Hematopoietic multipotent progenitor cell (in vitro differentiated cells): ENCODE measurements at regions not wholly inside any gene's neighbourhood (a gene's known extent, or its start where the extent isn't known, plus 50 kb on each side); places are given as distances from the start of the nearest gene placed in this dataset.
A peak's percentile ranks its signal among the peaks of the same experiment; 100 is the strongest.
"Not testable (repeated sequence)": the region's sequence is repeated elsewhere in the genome, so short reads cannot be mapped to it uniquely, and the experiment has no call there.

Experiments
- DNase-seq, 3 donors: peaks; one replicate each; pipeline ENCODE4 v3.0.0-alpha.2; 2011 to 2015; ENCODE audit warnings: low read depth in 2 of 3, low spot score in 2 of 3

GRCh38 chr2:117341690-117342089 lies 472.8 kb upstream of the DDX18 start:
- DNase-seq = no peak

- DNase-seq = no peak
Observed at GRCh38 chr2:117342415-117342814, 472.1 kb upstream of the DDX18 start.

DNA sequence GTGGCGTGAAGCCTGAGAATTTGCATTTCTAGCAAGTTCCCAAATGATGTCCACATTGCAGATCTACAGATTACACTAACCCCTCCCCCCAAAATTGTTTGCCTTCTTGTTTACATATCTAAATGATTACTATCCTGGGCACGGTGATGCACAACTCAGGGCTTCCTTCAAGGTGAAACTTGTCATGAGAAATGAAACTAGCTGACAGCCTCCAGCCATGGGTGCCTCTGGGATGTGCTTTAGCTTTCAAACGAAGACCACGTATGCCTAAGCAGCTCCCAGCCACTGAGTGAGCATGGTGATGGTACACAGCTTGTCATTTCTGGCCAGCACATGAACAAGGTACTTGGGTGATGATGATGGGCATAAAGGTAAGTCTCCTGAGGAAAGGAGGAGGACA lies 464.8 kb upstream of the DDX18 start:
- DNase-seq = no peak

DNA sequence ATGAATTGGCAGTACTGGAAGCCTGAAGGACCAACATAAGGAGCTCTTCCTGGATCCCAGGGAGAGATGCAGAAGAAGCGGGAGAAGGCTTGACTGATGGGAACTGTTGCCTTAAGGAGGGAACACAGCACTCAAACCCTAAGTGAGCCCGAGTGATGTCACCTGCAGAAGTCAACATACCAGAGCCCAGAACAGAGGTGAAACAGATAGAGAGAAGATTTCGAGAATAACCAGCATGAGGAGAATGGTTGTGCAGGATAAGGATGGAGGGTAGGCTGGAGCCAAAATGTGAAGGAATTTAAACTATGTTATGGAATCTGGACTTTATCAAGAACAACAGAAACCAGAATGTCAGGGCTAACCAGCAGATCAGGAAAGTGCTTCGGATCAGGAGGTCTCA lies 463.1 kb upstream of the DDX18 start:
- DNase-seq = no peak

DNA sequence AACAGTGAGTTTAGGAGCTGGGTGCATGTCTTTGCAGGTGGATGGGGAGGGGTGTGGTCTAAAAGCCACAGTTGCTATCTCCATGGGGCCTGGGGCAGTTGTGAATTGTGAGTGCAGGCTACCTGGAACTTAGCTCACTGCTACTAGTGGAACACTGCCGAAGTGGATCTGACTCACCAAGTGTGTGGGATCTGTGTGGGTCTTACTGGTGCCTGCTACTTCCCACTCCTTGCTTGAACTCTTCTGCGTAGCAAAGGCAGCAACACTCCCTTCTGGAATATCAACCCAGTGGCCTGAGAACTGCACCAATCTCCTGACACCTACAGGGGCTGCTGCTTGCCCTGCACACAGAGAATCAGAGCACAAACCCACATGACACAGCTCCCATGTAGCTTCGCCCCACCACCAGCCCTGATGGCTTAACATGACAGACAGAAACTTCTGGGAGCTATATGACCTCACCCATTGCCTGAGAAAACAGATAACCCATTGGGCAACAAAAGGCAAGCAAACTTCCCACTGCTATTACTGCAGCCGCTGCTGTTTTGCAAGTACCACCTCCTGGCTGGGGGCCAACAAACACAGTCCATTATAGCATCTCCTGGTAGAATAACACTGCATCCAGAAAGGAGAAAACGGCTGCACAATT lies 455.1 kb upstream of the DDX18 start:
- DNase-seq = no peak

DNA sequence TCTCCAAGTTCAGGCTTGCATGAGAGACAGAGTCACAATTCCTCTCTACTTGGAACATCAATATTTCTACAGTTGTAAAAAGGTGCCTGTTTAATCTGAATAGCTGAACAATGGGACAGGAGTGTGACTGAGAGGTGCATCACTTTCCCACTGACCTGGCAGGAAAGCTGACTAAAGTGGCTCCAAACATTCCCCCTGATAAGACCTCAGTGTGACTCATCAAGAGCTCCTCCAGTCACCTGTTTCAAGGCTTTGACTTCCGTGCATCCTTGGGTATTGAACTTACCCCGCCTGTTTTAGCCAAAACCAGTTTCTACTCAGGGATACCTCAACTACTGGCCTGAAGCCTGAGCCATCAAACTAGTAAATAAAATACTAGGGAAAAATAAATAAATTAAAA lies 453.9 kb upstream of the DDX18 start:
- DNase-seq = no peak

DNA sequence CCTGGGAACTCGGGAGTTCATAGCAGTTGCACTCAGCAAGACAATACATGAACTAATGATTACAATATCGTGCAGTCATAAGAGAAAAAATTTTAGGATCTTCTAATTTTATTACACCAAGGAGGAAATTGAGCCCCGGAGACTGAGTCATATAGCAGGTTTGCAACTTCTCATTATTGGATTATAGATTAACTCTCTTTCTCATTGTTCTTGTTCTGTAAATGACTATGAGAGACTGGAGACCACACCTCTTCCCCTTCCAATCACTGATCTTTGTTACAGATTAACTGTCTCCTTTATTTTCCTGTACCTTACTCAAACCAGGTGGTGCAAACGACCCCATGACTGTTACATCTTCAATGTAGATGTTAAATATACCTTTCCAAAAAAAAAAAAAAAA lies 435.8 kb upstream of the DDX18 start:
- DNase-seq = no peak

GRCh38 chr2:117379928-117380327 lies 434.6 kb upstream of the DDX18 start:
- no peak for DNase-seq

GRCh38 chr2:117383997-117384396 lies 430.5 kb upstream of the DDX18 start:
- not testable (repeated sequence) for DNase-seq

- DNase-seq = no peak
Observed at GRCh38 chr2:117396161-117396560, 418.3 kb upstream of the DDX18 start.

DNA sequence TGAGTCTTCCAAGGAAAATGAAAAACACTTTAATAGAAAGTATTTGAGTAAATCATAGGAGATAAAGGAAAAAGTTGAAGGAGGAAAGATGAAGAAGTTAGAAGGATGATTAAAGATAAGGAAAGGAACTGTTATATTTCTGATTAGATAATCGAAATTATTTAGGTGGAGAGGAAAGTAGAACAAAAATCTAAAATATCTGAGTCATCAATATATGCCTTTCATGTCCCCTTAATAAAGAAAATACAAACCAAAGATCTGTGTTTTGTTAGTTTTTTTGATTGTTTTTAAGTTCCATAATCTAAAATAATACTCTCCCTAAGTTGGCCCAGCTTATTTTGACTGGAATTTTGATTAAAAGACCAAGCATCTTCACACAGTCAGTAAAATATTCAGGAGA lies 412.9 kb upstream of the DDX18 start:
- DNase-seq = no peak

DNA sequence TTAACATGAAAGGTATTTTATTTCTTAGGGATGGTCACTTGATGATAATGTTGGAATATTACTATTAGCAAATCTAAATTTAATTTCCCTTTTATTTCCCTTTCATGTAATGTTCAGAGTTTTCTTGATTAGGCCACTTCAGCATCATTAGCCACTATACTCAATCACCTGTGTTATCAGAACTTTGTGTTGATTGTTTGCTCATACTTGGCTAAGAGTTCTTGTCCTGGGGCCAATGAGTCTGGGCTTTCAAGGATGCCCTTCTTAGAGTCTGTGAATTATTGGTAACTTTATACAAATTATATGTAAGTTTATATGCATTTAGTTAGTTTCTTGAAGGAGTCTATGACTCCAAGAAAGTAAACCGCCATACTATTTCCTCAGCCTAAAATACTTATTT lies 408.0 kb upstream of the DDX18 start:
- no peak for DNase-seq

DNA sequence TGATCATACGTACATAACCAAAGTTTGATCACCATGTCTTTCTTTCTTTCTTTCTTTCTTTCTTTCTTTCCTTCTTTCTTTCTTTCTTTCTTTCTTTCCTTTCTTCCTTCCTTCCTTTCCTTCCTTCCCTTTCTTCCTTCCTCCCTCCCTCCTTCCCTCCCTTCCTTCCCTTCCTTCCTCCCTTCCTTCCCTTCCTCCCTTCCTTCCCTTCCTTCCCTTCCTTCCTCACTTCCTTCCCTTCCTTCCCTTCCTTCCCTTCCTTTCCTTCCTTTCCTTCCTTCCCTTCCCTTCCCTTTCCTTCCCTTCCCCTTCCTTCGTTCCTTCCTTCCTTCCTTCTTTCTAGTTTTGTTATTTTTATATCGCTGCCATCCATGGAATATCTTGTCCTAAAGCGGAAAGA lies 406.7 kb upstream of the DDX18 start:
- DNase-seq = no peak

DNA sequence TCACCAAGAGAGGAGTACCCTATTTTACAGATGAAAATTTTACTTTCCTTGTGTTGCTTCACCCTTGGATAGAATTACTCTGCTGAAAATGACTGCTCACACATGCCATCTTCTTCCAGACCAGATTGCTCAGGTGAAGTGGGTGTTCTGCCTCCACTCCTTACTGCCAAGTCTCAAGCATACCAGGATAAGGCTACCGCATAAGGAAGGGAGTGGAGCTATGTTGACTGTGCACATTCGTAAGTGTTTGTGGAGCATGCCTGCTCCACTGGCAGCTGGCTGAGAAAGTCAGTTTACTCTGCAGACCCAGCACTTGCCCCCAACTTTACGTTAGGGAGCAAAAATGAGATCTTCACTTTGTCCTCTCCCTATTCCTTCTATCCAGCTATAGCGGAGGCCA lies 405.0 kb upstream of the DDX18 start:
- DNase-seq = no peak

- DNase-seq = no peak
Observed at GRCh38 chr2:117411983-117412382, 402.5 kb upstream of the DDX18 start.

- no peak for DNase-seq
Observed at GRCh38 chr2:117432746-117433145, 381.7 kb upstream of the DDX18 start.

DNA sequence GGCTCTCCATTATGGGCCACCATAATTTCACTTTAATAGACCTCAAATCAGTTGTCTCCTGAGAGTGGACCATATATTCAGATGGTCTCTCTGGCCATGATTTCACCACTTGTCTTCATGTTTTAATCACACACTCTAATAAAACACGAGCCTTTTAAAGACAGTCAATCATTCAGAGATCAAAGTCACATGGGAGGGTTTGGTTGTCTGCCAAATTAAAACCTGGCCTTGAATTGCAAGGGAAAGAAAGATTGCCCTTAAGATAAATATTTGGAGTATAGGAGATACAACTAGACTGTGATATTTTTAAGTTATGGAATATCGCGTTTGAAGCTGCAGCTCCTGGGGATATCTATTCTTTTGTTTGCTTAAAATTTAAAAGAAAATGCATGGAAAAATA lies 377.8 kb upstream of the DDX18 start:
- DNase-seq = no peak

DNA sequence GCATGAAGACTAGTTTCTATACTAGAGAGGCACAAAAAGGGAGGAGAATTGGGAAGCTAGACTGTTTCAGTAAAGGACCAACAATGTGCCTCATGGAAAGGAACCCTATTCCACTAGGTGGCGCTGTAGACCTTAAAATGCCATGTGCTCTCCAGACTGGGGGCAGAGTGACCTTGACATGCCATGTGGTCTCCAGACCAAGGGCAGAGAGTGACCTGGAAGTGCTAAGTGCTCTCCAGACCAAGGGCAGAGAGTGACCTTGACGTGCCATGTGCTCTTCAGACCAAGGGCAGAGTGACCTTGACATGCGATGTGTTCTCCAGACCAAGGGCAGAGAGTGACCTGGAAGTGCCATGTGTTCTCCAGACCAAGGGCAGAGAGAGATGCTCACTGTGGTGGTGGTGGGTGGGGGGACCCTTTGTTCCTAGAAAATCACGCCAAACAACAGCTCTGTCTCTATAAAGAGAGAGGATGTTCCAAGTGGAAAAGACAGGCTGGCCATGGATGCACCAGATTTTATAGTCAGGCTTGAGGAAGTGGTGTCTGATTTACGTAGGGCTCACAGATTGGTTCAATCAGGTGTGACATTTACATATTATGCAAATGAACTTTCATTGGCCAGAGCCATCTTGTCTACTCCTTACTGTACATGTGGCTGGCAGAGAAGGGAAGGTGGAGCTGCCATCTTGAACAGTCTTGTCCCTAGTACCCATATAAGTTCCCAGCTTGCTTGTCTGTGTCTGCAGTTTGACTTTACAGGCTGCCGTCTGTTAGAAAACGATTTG lies 344.0 kb upstream of the DDX18 start:
- peak in 2 of 3 donors; percentile 9 to 40 for DNase-seq

- DNase-seq = no peak
Observed at GRCh38 chr2:117481608-117482007, 332.9 kb upstream of the DDX18 start.

DNA sequence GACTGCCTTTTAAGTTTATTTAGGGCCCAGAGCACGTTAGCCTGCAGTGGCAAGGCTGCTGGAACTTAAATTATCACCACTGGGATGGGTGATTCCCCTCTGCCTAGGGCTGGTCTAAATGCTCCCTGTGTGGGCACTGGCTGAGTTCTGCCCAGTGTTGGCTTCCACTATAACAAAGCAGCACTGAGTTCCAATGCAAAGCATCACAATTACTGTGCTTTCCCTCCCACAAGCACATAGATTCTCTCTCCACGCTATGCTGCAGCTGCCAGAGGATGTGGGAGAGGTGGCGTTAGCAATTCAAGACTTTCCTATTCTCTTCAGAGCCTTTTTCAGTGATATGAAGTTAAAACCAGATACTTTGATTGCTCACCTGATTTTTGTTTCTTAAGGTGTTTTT lies 328.9 kb upstream of the DDX18 start:
- no peak for DNase-seq

- no peak for DNase-seq
Observed at GRCh38 chr2:117486081-117486480, 328.4 kb upstream of the DDX18 start.

DNA sequence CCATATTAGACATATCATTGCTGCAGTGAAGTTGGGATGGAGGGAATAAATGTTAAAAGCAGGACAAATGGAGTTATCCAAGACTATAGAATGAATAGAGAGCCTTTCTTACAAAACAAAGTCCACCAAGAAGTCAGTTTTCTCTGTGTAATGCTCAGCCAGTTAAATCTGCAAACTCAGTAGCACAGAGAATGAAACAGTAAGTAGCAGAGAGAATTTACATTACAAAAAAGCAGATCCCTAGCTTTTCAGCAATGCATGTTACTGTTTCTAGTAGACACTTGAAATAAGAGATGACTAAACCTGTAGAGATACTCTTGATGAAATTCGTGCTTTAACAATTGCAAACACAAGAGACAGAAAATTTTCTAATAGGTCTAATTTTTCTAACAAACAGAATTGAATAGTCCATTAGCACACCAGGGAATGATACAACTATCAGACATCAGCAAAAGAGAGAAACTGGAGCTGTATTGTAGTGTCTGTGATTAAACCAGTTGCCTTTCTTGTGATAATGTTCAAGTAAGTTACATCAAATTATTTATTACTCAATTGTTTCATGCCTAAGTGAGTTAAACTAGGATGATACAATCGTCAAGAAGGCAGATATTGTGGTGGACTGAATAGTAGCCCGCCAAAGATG lies 322.2 kb upstream of the DDX18 start:
- DNase-seq = no peak
